ENCODE measurements at regions not wholly inside any gene's neighbourhood (a gene's known extent, or its start where the extent isn't known, plus 50 kb on each side); places are given as distances from the start of the nearest gene placed in this dataset.

- intact Hi-C loops (cut with DNase I; ENCODE audit: low total_unique reads), result no loop called here
These were observed 378.4 kb upstream of the RGS6 start for GRCh38 chr14:71553779-71554178.

GRCh38 chr14:71554323-71554722, 377.9 kb upstream of the RGS6 start:
- intact Hi-C loops (cut with DNase I; ENCODE audit: low total_unique reads) (no loop called here), in situ Hi-C loops (cut with MboI; ENCODE audit: low sequenced_read_pairs in 4 of 4) (no loop called here)
- no peak overlapping the region for H3K27ac ChIP-seq
- H3K4me3 ChIP-seq, result no peak overlapping the region
- TF ChIP-seq CTCF (IDR thresholded peaks at IDR 0.05 in 4 of 5, conservative IDR thresholded peaks at IDR 0.05 in 1 of 5) (no peak), POLR2A (IDR thresholded peaks at IDR 0.05) (no peak)
- ATAC-seq (no peak), DNase-seq (no peak)
- H3K4me1 ChIP-seq, result no peaks in the 10 kb centered on the region
- no peaks in the 10 kb centered on the region for H3K9me3 ChIP-seq
- no peaks in the 10 kb centered on the region for H3K27me3 ChIP-seq
- no peaks in the 10 kb centered on the region for H3K36me3 ChIP-seq

More at GRCh38 chr14:71553779-71554178, 378.4 kb upstream of the RGS6 start:
- Histone ChIP-seq H3K4me1 (no peaks in the 10 kb centered on the region), H3K27me3 (no peaks in the 10 kb centered on the region), H3K27ac (no peak overlapping the region), H3K36me3 (no peaks in the 10 kb centered on the region), H3K4me3 (no peak overlapping the region), H3K9me3 (no peaks in the 10 kb centered on the region)
- DNase-seq, result no peak
- no peak for ATAC-seq
- in situ Hi-C loops (cut with MboI; ENCODE audit: low sequenced_read_pairs in 4 of 4), result no loop called here
- TF ChIP-seq POLR2A (IDR thresholded peaks at IDR 0.05) (no peak), CTCF (IDR thresholded peaks at IDR 0.05 in 4 of 5, conservative IDR thresholded peaks at IDR 0.05 in 1 of 5) (no peak)

DNA sequence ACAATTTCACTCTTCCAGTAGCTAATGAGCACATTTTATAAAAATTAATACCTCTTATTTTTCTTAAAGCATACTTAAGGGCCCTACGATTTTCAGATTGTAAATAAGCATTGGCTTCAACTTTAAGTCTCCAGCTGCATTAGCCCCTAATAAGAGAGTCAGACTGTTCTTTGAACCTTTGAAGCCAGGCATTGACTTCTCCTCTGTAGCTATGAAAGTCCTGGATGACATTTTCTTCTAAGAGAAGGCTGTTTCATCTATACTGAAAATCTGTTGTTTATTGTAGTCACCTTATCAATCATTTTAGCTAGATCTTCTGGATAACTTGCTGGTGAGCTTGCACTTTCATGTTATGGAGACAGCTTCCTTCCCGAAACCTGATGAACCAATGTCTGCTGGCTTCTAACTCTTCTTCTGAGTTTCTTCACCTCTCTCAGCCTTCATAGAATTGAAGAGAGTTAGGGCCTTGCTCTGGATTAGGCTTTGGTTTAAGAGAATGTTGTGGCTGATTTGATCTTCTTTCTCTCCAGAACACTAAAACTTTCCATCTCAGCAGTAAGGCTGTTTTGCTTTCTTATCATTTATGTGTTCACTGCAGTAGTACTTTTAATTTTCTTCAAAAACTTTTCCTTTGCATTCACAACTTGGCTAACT, 377.1 kb upstream of the RGS6 start:
- Histone ChIP-seq H3K4me1 (no peaks in the 10 kb centered on the region), H3K27me3 (no peaks in the 10 kb centered on the region), H3K9me3 (no peaks in the 10 kb centered on the region), H3K4me3 (no peak overlapping the region), H3K36me3 (no peaks in the 10 kb centered on the region), H3K27ac (no peak overlapping the region)
- in situ Hi-C loops (cut with MboI; ENCODE audit: low sequenced_read_pairs in 4 of 4), result no loop called here
- DNase-seq (no peak), ATAC-seq (no peak)
- intact Hi-C loops (cut with DNase I; ENCODE audit: low total_unique reads), result no loop called here
- TF ChIP-seq CTCF (IDR thresholded peaks at IDR 0.05 in 4 of 5, conservative IDR thresholded peaks at IDR 0.05 in 1 of 5) (no peak), POLR2A (IDR thresholded peaks at IDR 0.05) (no peak)

DNA sequence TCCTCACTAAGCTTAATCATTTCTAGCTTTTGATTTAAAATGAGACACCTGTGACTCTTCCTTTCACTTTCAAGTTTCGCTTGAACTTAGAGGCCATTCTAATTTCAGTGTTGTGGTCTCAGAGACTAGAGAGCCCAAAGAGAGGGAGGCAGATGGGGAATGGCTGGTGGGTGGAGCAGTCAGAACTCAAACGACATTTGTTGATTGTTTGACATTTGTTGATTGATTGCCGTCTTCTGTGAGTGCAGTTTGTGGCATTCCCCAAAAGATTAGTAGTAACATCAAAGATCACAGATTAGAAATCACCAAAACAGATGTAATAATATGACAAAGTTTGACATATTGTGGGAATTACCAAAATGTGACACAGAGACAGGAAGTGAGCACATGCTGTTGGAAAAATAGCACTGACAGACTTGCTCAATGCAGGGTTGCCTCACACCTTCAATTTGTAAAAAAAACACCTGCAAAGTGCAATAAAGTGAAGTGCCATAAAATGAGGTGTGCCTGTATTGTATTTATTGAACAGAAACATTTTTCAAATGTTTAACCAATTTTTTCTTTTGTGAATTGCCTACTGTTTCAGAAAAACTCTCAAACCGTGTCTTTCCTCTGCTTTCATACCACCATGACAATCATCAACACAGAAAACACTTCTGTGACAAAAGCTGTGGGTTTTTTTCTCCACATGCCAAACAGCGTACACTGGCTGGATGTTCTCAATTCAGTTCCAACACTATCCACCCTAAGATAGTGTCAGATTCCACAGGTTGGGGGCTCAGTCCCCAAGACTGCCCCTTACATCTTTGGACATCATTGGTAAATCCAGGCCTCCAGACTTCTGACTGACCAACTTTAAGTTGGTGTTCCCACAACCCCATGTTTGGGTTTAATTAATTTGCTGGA, 376.3 kb upstream of the RGS6 start:
- no peaks in the 10 kb centered on the region for H3K4me1 ChIP-seq
- DNase-seq (no peak), ATAC-seq (no peak)
- TF ChIP-seq POLR2A (IDR thresholded peaks at IDR 0.05), result no peak
- TF ChIP-seq CTCF (IDR thresholded peaks at IDR 0.05 in 4 of 5, conservative IDR thresholded peaks at IDR 0.05 in 1 of 5), result no peak
- H3K4me3 ChIP-seq, result no peak overlapping the region
- in situ Hi-C loops (cut with MboI; ENCODE audit: low sequenced_read_pairs in 4 of 4), result no loop called here
- H3K27ac ChIP-seq, result no peak overlapping the region
- H3K27me3 ChIP-seq, result no peaks in the 10 kb centered on the region
- intact Hi-C loops (cut with DNase I; ENCODE audit: low total_unique reads), result no loop called here
- H3K36me3 ChIP-seq, result no peaks in the 10 kb centered on the region
- no peaks in the 10 kb centered on the region for H3K9me3 ChIP-seq

Data from gastrocnemius medialis (tissue), 4 donors.